ENCODE measurements at regions not wholly inside any gene's neighbourhood (a gene's known extent, or its start where the extent isn't known, plus 50 kb on each side); places are given as distances from the start of the nearest gene placed in this dataset.

DNA sequence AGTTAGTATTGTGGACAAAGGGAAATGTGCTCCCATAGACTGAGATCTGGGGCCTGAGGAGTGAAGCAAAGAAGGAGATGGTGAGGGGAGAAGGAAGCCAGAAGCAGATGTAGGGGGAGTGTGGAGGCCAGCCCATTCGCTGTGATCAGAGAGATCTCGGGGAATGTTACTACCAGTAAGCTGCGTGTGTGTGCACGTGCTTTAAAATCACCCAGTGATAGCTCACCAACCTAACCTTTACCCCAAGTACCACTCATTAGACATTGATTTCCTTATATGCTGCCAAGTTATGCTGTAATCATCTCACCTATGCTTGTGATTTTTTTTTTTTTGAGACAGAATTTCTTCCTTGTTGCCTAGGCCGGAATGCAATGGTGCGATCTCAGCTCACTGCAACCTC, 659.1 kb downstream of the IRX1 start:
- Histone ChIP-seq H3K27me3 (no peaks in the 10 kb centered on the region), H3K27ac (no peak overlapping the region), H3K4me1 (no peaks in the 10 kb centered on the region), H3K36me3 (no peaks in the 10 kb centered on the region), H3K9me3 (no peaks in the 10 kb centered on the region), H3K4me3 (no peak overlapping the region)
- no peak for DNase-seq
- TF ChIP-seq, protein P1, sequence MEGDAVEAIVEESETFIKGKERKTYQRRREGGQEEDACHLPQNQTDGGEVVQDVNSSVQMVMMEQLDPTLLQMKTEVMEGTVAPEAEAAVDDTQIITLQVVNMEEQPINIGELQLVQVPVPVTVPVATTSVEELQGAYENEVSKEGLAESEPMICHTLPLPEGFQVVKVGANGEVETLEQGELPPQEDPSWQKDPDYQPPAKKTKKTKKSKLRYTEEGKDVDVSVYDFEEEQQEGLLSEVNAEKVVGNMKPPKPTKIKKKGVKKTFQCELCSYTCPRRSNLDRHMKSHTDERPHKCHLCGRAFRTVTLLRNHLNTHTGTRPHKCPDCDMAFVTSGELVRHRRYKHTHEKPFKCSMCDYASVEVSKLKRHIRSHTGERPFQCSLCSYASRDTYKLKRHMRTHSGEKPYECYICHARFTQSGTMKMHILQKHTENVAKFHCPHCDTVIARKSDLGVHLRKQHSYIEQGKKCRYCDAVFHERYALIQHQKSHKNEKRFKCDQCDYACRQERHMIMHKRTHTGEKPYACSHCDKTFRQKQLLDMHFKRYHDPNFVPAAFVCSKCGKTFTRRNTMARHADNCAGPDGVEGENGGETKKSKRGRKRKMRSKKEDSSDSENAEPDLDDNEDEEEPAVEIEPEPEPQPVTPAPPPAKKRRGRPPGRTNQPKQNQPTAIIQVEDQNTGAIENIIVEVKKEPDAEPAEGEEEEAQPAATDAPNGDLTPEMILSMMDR (IDR thresholded peaks at IDR 0.05) = no peak
- 84 to 93% methylated on average over 6 of the region's 6 CpGs for WGBS, 2 donors
- no peak for ATAC-seq
- FAIRE-seq = no peak
- intact Hi-C loops (cut with DNase I) = no loop called here

DNA sequence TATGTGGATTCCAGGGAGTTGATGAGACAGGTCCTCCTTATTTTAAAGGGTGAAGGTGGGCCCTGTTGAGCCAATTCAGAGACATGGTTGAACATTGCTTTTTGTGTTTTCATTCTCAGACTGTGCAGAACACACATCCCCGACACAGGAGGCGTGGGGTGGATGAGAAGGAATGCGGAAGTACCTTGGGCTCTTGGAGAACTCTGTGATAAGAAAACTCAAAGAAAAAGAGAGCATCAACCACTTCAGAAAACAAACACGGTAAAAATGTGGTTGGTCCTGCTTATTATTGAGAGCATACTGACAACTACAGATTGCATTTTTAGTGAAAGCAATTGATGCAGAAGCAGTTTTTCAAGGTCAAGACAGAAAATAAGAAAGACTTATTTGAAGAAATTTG, 659.8 kb downstream of the IRX1 start:
- Histone ChIP-seq H3K36me3 (no peaks in the 10 kb centered on the region), H3K27me3 (no peaks in the 10 kb centered on the region), H3K27ac (no peak overlapping the region), H3K9me3 (no peaks in the 10 kb centered on the region), H3K4me1 (no peaks in the 10 kb centered on the region), H3K4me3 (no peak overlapping the region)
- no peak for ATAC-seq
- FAIRE-seq = no peak
- TF ChIP-seq, protein P1 (IDR thresholded peaks at IDR 0.05) = no peak
- intact Hi-C loops (cut with DNase I) = no loop called here
- DNase-seq = no peak
- WGBS, 2 donors = 43 to 50% methylated on average over 4 of the region's 4 CpGs

DNA sequence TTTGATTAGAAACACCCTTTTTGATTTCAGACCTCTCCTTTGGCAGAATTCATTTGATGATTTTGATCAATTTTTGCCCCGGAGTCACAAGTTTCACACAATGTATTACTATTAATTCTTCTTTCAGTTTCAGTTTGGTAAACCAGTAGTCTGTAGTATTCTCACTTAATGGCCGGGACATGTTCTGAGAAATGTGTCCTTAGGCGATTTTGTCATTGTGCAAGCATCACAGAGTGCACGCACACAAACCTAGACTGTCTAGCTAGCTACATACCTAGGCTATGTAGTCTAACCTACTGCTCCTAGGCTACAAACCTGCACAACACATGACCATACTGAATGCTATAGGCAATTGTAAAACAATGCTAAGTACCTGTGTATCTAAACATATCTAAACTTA, 662.5 kb downstream of the IRX1 start:
- FAIRE-seq (no peak), ATAC-seq (no peak), DNase-seq (no peak)
- no peaks in the 10 kb centered on the region for H3K27me3 ChIP-seq
- TF ChIP-seq, protein P1 (IDR thresholded peaks at IDR 0.05) = no peak
- H3K36me3 ChIP-seq = no peaks in the 10 kb centered on the region
- no peaks in the 10 kb centered on the region for H3K4me1 ChIP-seq
- H3K27ac ChIP-seq = no peak overlapping the region
- intact Hi-C loops (cut with DNase I) = no loop called here
- WGBS, 2 donors = 58 to 77% methylated on average over 4 of the region's 4 CpGs
- H3K9me3 ChIP-seq = no peaks in the 10 kb centered on the region
- no peak overlapping the region for H3K4me3 ChIP-seq

DNA sequence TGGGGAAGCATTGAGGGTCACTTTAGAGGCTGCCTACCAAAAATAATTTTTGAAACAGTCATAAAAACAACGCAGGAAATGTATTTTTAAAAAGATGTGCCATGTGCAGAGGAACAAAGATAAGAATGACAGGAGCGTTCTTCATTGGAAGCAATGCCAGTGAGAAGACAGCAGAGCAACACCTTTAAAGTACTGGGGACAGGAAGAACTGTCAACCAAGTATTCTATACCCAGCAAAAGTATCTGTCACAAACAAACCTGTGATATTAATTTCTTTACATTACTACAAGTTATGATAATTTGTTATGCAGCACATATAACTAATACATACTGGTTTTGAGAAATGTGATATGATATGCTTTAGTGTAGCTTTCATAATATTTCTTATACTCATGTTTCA, 675.6 kb downstream of the IRX1 start:
- TF ChIP-seq, protein P1 (IDR thresholded peaks at IDR 0.05) = no peak
- ATAC-seq (no peak), DNase-seq (no peak), FAIRE-seq (no peak)
- no peak overlapping the region for H3K4me3 ChIP-seq
- no peaks in the 10 kb centered on the region for H3K36me3 ChIP-seq
- H3K9me3 ChIP-seq = no peaks in the 10 kb centered on the region
- no peaks in the 10 kb centered on the region for H3K4me1 ChIP-seq
- intact Hi-C loops (cut with DNase I) = no loop called here
- WGBS, 2 donors = 65 to 75% methylated on average over 2 of the region's 2 CpGs
- no peak overlapping the region for H3K27ac ChIP-seq
- no peaks in the 10 kb centered on the region for H3K27me3 ChIP-seq

DNA sequence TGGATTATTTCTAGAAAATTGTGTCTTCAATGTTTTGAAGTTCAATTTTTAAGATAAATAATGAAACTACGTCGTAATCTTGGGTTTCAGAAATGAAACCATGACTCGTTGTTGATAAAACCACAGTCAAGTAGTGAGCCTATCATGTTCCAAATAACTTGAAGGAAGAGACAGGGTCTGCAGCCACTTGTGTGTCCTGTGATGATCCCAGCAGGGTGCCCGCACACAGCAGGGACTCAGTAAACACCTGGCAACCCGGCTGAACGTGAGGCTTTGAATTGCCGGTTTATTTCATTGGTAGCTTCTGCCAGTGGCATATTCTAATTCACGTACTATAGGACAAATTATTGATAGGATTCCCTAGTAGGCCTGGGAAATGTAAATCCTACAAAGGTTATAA, 679.6 kb downstream of the IRX1 start:
- WGBS, 2 donors = 29 to 34% methylated on average over 8 of the region's 8 CpGs
- FAIRE-seq = no peak
- H3K27me3 ChIP-seq = no peaks in the 10 kb centered on the region

More for the DNA sequence above, 679.6 kb downstream of the IRX1 start:
- no peak overlapping the region for H3K4me3 ChIP-seq
- intact Hi-C loops (cut with DNase I) = no loop called here
- H3K4me1 ChIP-seq = no peaks in the 10 kb centered on the region
- no peaks in the 10 kb centered on the region for H3K9me3 ChIP-seq
- H3K36me3 ChIP-seq = no peaks in the 10 kb centered on the region
- TF ChIP-seq, protein P1 (IDR thresholded peaks at IDR 0.05) = no peak
- no peak overlapping the region for H3K27ac ChIP-seq
- DNase-seq (no peak), ATAC-seq (no peak)

All from pancreas (tissue), 10 donors.